GM23248 (cell line): ENCODE measurements at regions not wholly inside any gene's neighbourhood (a gene's known extent, or its start where the extent isn't known, plus 50 kb on each side); places are given as distances from the start of the nearest gene placed in this dataset.

Experiments
- EZH2 ChIP-seq: fragments of 200-600 bp; sonication (generic); IDR thresholded peaks from 2 replicates; pipeline ENCODE4 v1.6.1; 2018; ENCODE audit warnings: antibody characterized with exemption, mild to moderate bottlenecking; ENCODE audit not compliant: insufficient read depth, poor library complexity, severe bottlenecking
- EZH2phosphoT487 ChIP-seq: fragments of 200-600 bp; sonication (generic); IDR thresholded peaks from 2 replicates; pipeline ENCODE4 v1.6.1; 2018; ENCODE audit warnings: antibody characterized with exemption, moderate library complexity, mild to moderate bottlenecking, low read depth; ENCODE audit not compliant: insufficient read depth

- TF ChIP-seq EZH2phosphoT487 (no peak), EZH2 (no peak)
Observed at GRCh38 chr20:16930656-16931055, 182.5 kb downstream of the OTOR start.
